Mesothelial cell of epicardium (in vitro differentiated cells): ENCODE measurements at regions not wholly inside any gene's neighbourhood (a gene's known extent, or its start where the extent isn't known, plus 50 kb on each side); places are given as distances from the start of the nearest gene placed in this dataset.
A peak's percentile ranks its signal among the peaks of the same experiment; 100 is the strongest.

Experiments used
- DNase-seq, 2 experiments: peaks; one replicate each; pipeline ENCODE4 v3.0.0; 2021; ENCODE audit warnings: low spot score in 2 of 2; ENCODE audit not compliant: unreplicated experiment in 2 of 2
- H3K27ac Mint-ChIP-seq: 2 replicates; pipeline ENCODE4 v1.8.0; 2021; ENCODE audit warnings: mixed read lengths
- H3K27me3 Mint-ChIP-seq: 2 replicates; pipeline ENCODE4 v1.8.0; 2021; ENCODE audit warnings: low read depth, mixed read lengths
- H3K36me3 Mint-ChIP-seq: 2 replicates; pipeline ENCODE4 v1.8.0; 2021; ENCODE audit warnings: mixed read lengths
- H3K4me1 Mint-ChIP-seq: 2 replicates; pipeline ENCODE4 v1.8.0; 2021; ENCODE audit warnings: mixed read lengths
- H3K4me3 Mint-ChIP-seq: 2 replicates; pipeline ENCODE4 v1.8.0; 2021; ENCODE audit warnings: mild to moderate bottlenecking, moderate library complexity, mixed read lengths
- H3K9me3 Mint-ChIP-seq: 2 replicates; pipeline ENCODE4 v1.8.0; 2021; ENCODE audit warnings: mixed read lengths
- TF ChIP-seq, protein P1 (sequence below): fragments of 200-600 bp; sonication (generic); IDR thresholded peaks from one replicate; pipeline ENCODE4 v1.5.0; 2021; ENCODE audit warnings: antibody characterized with exemption; ENCODE audit not compliant: unreplicated experiment

DNA sequence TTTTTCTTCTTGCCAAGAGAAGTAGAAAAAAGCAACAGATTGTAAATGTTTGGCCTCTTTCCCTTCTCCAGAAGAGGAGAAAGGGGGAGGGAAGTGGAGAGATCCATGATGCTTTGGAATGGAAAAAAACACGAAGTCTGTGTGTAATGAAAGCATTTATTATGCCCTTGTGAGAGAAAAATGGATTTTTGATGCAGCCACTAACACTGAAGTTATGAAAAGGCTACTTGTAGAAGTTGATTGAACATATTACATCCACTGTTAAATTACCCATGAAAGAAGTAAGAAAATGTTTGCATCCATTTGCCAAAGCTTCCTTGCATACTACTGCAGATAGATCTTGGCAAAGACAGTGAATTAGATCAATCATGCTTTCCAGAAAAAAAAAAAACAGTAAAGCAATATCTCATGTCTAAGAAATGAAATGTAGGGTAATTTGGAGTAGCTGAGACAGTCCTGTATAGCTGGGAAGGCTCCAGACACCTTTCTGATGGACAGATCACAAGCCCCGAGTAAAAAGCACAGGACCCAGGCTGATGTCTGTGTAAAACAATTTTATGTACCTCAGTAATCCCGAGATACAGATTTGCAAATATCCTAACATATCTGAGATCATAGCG lies 295.5 kb downstream of the PLOD2 start:
- H3K36me3 Mint-ChIP-seq = no peaks in the 10 kb centered on the region
- H3K4me3 Mint-ChIP-seq = no peak overlapping the region
- peaks cover 11% of the 10 kb centered on the region for H3K4me1 Mint-ChIP-seq
- H3K27ac Mint-ChIP-seq = peak overlapping the region; percentile 51
- TF ChIP-seq, protein P1, sequence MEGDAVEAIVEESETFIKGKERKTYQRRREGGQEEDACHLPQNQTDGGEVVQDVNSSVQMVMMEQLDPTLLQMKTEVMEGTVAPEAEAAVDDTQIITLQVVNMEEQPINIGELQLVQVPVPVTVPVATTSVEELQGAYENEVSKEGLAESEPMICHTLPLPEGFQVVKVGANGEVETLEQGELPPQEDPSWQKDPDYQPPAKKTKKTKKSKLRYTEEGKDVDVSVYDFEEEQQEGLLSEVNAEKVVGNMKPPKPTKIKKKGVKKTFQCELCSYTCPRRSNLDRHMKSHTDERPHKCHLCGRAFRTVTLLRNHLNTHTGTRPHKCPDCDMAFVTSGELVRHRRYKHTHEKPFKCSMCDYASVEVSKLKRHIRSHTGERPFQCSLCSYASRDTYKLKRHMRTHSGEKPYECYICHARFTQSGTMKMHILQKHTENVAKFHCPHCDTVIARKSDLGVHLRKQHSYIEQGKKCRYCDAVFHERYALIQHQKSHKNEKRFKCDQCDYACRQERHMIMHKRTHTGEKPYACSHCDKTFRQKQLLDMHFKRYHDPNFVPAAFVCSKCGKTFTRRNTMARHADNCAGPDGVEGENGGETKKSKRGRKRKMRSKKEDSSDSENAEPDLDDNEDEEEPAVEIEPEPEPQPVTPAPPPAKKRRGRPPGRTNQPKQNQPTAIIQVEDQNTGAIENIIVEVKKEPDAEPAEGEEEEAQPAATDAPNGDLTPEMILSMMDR = no peak
- no peaks in the 10 kb centered on the region for H3K27me3 Mint-ChIP-seq
- no peaks in the 10 kb centered on the region for H3K9me3 Mint-ChIP-seq
- no peak for DNase-seq

DNA sequence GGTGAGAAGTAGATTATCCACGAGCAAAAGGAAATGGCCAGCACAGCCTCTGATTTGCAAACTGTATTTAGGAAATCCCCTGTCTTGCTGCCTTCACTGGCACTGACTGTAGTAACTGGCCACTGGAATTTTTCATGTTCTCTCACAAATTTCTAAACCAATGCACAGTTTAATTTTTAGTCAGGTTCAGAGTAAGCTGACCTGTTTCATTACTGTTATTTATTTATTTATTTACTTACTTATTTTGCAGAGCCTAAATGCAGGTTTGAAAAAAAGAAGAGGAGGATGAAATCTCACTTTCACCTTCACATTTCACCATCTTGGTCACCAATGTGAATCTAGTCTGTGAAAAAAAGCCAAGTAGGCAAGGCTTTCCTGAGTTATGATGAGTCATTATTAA lies 291.0 kb downstream of the PLOD2 start:
- peaks cover 7% of the 10 kb centered on the region for H3K9me3 Mint-ChIP-seq
- H3K27me3 Mint-ChIP-seq = no peaks in the 10 kb centered on the region
- no peak for DNase-seq
- TF ChIP-seq, protein P1 = no peak
- no peak overlapping the region for H3K27ac Mint-ChIP-seq
- no peaks in the 10 kb centered on the region for H3K36me3 Mint-ChIP-seq
- H3K4me1 Mint-ChIP-seq = peaks cover 11% of the 10 kb centered on the region
- H3K4me3 Mint-ChIP-seq = no peak overlapping the region

DNA sequence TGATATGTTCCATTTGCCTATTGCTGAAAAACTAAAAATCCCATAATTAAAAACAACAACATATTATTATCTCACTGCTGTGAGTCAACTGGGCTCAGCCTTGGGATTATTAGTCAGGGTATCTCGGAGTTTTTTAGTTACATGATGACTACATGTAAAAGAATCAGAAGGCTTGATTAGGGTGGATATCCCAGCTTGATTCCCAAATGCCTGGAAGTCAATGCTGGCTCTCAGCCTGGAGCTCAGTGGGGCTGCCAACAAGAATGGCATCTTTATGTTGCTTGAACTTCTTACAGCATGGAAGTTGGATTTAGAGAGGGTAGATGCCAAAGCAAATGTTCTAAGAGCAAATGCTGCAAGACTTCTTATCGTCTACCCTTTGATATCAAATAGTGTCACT lies 278.5 kb downstream of the PLOD2 start:
- TF ChIP-seq, protein P1 = no peak
- Mint-ChIP-seq H3K27ac (no peak overlapping the region), H3K36me3 (no peaks in the 10 kb centered on the region), H3K4me3 (no peak overlapping the region), H3K9me3 (peaks cover 11% of the 10 kb centered on the region), H3K27me3 (no peaks in the 10 kb centered on the region), H3K4me1 (peaks cover 4% of the 10 kb centered on the region)
- DNase-seq = no peak

DNA sequence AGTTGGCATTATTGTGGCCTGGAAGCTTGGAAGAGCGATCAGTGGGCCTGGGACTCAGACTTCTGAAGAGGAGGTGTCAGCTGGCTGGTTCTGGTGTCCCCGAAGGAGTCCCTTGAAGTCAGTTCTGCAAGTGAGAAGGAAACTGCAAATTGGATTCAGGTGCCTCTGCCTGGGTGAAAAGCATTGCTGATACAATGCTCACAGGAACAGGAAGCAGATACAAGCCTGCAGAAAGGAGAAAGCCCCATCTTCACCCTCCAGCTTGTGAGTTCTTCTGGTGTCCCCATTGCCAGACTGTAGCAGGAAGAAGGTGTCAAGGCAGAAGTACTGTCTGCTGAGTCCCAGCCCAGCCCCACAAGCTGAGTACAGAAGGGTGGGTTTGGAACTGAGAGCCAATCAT lies 271.3 kb downstream of the PLOD2 start:
- no peaks in the 10 kb centered on the region for H3K9me3 Mint-ChIP-seq
- H3K36me3 Mint-ChIP-seq = no peaks in the 10 kb centered on the region
- H3K4me3 Mint-ChIP-seq = no peak overlapping the region
- H3K27me3 Mint-ChIP-seq = no peaks in the 10 kb centered on the region
- DNase-seq = no peak
- H3K27ac Mint-ChIP-seq = no peak overlapping the region
- TF ChIP-seq, protein P1 = no peak
- H3K4me1 Mint-ChIP-seq = peaks cover 13% of the 10 kb centered on the region

DNA sequence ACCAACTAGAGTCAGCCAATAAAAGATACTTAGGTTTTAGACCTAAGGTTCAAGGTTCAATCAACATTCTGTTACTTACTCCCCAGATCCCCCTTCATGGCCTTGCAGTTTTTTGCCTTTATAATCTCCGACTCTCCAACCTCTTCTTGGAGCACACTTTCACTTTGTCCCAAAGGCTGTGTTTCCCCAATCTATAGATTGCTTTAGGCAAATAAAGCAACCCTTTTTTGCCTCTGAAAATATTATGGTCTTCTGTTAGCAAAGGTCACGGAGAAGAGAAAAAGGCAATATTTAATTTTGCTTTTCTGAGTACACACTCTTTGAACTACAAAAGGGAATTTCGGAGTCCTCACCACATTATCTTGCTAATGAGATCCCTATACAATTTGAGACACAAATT lies 268.1 kb downstream of the PLOD2 start:
- Mint-ChIP-seq H3K4me1 (peaks cover 7% of the 10 kb centered on the region), H3K36me3 (no peaks in the 10 kb centered on the region), H3K27ac (no peak overlapping the region), H3K27me3 (no peaks in the 10 kb centered on the region), H3K9me3 (no peaks in the 10 kb centered on the region), H3K4me3 (no peak overlapping the region)
- DNase-seq = no peak
- TF ChIP-seq, protein P1 = no peak

DNA sequence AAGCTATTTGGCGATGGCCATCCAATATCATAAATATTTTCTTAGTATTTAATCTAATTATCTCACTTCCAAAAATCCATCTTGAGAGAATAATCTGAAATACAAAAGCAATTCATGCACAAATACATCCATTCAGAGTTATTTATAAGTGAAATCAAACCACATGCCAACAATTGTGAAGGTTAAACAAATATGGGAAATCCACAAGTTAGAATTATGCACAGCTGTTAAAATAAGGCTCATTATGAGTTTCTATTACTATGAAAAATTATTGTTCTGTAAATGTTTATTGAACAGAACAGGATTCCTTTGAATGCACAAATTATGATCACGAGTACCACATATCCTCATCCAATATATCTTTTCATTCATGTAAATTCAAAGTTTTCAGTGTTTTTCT lies 267.7 kb downstream of the PLOD2 start:
- TF ChIP-seq, protein P1 = no peak
- H3K4me1 Mint-ChIP-seq = peaks cover 5% of the 10 kb centered on the region
- DNase-seq = no peak
- H3K27me3 Mint-ChIP-seq = no peaks in the 10 kb centered on the region
- H3K9me3 Mint-ChIP-seq = no peaks in the 10 kb centered on the region
- no peak overlapping the region for H3K27ac Mint-ChIP-seq
- H3K4me3 Mint-ChIP-seq = no peak overlapping the region
- H3K36me3 Mint-ChIP-seq = no peaks in the 10 kb centered on the region
